ENCODE measurements at regions not wholly inside any gene's neighbourhood (a gene's known extent, or its start where the extent isn't known, plus 50 kb on each side); places are given as distances from the start of the nearest gene placed in this dataset.
A peak's percentile ranks its signal among the peaks of the same experiment; 100 is the strongest.
"Not testable (repeated sequence)": the region's sequence is repeated elsewhere in the genome, so short reads cannot be mapped to it uniquely, and the experiment has no call there.

DNA sequence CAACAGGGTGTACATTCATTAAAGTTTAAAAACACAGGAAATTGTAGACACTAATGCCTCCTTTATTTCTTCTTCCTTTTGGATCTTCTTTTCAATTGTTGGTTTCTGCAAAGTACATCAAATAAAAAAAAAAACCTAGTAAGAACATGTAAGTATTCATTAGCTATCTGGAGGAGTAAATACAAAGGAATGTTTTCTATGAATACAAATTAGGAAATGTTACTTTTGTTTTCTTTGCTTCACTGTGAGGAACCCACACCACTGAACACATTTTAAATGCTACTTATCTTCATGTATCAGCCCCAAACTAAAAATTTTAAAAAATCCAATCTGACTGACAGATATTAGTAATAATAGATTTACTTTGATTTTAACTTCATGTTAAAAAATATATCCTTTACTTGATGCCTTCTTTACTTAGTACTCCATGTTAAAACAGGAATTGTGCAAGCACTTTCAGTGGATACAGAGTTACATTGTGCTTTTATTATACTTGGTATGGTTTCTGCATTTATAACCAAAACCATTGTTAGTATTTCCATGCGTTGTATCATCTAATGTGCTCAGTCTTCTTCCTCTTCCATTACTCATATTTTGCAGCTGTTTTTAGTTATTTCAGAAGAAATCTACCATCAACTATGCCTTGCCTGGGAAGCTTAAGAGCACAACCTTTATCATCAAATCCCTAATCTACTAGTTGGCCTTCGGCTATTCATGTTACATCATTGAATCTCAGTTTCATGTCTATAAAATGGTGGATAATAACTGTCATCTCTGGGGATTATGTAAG, 236.9 kb upstream of the DPYD start:
- DNase-seq = no peak
- H3K4me3 ChIP-seq (ENCODE audit: insufficient read depth, low read depth, low read length) = no peak overlapping the region
- no peaks in the 10 kb centered on the region for H3K27me3 ChIP-seq (ENCODE audit: control insufficient read depth, insufficient read depth, low read length)
- no peaks in the 10 kb centered on the region for H3K36me3 ChIP-seq (replicated peaks; ENCODE audit: control insufficient read depth, insufficient read depth, low read length)

DNA sequence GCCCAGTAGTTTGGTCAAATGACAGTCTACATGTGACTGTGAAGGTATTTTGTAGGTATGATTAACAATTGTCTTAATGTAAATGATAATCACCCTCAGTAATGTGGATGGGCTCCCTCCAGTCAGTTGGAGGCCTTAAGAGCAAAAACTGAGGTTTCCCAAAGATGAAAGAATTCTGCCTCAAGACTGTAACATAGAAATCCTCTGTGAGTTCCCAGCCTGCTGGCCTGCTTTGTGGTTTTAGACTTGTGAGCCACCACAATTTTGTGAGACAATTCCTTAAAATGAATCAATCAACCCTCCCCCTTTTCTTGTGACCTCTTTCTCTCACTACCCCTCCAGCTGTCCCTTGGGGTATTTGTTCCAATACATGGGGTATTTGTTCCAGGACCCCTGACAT, 226.4 kb upstream of the DPYD start:
- Histone ChIP-seq H3K36me3 (replicated peaks; ENCODE audit: control insufficient read depth, insufficient read depth, low read length) (no peaks in the 10 kb centered on the region), H3K4me3 (ENCODE audit: insufficient read depth, low read depth, low read length) (no peak overlapping the region), H3K27me3 (ENCODE audit: control insufficient read depth, insufficient read depth, low read length) (no peaks in the 10 kb centered on the region)
- no peak for DNase-seq

DNA sequence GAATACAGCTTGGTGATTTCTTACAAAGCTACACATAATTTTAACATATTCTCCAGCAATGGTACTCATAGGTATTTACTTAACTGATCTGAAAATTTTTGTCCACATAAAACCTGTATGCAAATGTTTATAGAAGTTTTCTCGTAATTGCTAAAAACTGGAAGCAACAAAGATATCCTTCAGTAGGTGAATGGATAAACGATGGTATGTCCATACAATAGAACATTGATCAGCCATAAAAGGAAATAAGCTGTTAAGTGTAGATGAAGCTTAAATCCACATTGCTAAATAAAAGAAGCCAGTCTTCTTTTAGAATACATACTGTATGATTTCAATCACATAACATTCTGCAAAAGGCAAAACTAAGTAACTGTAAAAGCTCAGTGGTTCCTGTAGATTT, 224.8 kb upstream of the DPYD start:
- H3K4me3 ChIP-seq (ENCODE audit: insufficient read depth, low read depth, low read length) = no peak overlapping the region
- no peak for DNase-seq
- no peaks in the 10 kb centered on the region for H3K27me3 ChIP-seq (ENCODE audit: control insufficient read depth, insufficient read depth, low read length)
- no peaks in the 10 kb centered on the region for H3K36me3 ChIP-seq (replicated peaks; ENCODE audit: control insufficient read depth, insufficient read depth, low read length)

DNA sequence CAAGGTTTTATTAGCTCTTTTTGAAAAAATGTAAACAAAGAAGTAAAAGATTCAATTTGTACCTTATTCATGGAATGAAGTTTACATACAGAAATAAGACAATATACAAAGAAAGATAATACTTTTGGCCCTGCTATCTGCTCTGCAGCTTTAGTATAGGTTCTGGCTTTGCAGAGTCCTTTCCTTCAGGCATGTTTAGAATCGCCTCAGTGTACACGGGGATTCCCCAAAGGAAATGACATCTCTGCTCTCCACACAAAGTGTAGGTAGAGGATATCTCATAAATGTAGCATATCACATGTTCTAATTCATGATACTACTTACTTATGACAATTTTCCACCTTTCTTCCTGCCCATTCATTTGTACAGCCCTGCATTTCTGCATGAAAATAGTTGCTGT, 222.6 kb upstream of the DPYD start:
- Histone ChIP-seq H3K27me3 (ENCODE audit: control insufficient read depth, insufficient read depth, low read length) (no peaks in the 10 kb centered on the region), H3K36me3 (replicated peaks; ENCODE audit: control insufficient read depth, insufficient read depth, low read length) (no peaks in the 10 kb centered on the region), H3K4me3 (ENCODE audit: insufficient read depth, low read depth, low read length) (no peak overlapping the region)
- no peak for DNase-seq

DNA sequence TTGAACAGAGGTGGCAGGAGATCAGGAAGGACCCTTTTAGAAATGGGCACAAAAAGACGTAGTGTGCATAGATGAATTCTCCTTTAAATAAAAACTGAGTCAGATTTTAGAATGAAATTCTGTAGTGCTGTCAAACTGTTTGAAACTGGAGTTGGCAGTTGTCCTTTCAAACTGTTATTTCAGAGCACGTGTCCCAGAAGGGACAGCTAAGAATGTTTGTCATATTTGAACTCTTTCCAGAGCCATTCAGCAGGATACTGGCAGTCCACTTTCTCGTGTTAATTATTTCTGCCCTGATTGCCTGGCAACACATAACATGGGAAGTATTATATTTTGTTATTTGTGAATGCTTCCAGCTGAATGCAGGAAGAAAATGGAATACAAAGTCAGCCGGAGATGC, 212.3 kb upstream of the DPYD start:
- Histone ChIP-seq H3K4me3 (ENCODE audit: insufficient read depth, low read depth, low read length) (no peak overlapping the region), H3K36me3 (replicated peaks; ENCODE audit: control insufficient read depth, insufficient read depth, low read length) (no peaks in the 10 kb centered on the region), H3K27me3 (ENCODE audit: control insufficient read depth, insufficient read depth, low read length) (no peaks in the 10 kb centered on the region)
- DNase-seq = no peak

DNA sequence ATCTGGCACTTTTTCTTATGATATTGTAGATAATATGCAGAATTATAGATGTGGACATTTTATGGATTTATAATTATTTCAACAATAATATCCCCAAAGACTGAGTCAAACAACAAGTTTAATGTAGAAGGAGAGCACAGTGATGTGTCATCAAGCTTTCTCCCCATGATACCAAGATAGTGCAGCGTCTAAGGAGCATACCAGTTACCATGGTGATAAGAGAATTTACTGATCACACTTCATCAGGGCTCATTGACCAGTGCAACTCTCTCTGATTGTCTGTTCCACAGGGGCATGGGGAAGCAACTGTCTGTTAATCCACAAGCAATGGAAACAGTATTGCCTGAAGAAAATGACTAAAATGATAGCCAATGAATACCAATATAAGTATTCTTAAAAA, 209.6 kb upstream of the DPYD start:
- Histone ChIP-seq H3K4me3 (ENCODE audit: insufficient read depth, low read depth, low read length) (no peak overlapping the region), H3K27me3 (ENCODE audit: control insufficient read depth, insufficient read depth, low read length) (no peaks in the 10 kb centered on the region)

DNA sequence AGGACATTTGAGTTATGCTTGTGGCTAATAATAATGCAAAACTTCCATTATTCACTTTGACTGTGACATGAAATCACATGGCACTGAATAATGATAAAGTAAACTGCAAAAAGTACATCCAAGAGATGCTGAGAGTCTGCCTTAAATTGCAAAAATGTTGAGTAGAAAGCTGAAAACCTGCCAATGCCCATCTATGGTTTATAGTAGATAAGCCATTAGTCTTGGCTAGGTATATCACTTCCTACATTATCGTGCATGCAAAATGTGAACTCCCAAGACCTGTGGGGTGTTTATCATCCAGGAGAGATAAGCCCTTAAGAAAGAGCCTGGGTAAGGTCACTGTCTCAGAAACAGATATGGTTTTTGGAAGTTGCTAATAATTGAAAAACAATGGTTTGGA, 208.7 kb upstream of the DPYD start:
- Histone ChIP-seq H3K4me3 (ENCODE audit: insufficient read depth, low read depth, low read length) (no peak overlapping the region), H3K36me3 (replicated peaks; ENCODE audit: control insufficient read depth, insufficient read depth, low read length) (no peaks in the 10 kb centered on the region), H3K27me3 (ENCODE audit: control insufficient read depth, insufficient read depth, low read length) (no peaks in the 10 kb centered on the region)
- DNase-seq = no peak

More for the DNA sequence above, 209.6 kb upstream of the DPYD start:
- H3K36me3 ChIP-seq (replicated peaks; ENCODE audit: control insufficient read depth, insufficient read depth, low read length) = no peaks in the 10 kb centered on the region
- no peak for DNase-seq

DNA sequence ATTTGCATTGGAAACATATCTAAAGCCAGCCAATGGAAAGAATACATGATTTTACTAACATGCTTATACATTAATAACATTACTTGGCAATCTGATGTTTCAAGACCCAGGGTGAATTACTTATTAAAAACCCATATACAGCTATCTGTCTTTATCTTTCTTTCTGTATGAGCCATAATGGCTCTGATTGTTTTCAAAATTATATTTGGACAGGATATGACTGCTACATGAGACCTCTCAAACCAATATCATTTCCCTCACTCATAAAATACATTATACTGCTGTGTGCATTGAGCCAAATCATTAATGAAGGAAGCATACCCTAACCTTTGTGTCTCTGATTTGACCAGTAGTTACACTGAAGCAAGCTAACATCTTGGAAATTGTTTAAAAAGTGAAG, 205.9 kb upstream of the DPYD start:
- no peaks in the 10 kb centered on the region for H3K27me3 ChIP-seq (ENCODE audit: control insufficient read depth, insufficient read depth, low read length)
- DNase-seq = no peak
- H3K36me3 ChIP-seq (replicated peaks; ENCODE audit: control insufficient read depth, insufficient read depth, low read length) = no peaks in the 10 kb centered on the region
- no peak overlapping the region for H3K4me3 ChIP-seq (ENCODE audit: insufficient read depth, low read depth, low read length)

DNA sequence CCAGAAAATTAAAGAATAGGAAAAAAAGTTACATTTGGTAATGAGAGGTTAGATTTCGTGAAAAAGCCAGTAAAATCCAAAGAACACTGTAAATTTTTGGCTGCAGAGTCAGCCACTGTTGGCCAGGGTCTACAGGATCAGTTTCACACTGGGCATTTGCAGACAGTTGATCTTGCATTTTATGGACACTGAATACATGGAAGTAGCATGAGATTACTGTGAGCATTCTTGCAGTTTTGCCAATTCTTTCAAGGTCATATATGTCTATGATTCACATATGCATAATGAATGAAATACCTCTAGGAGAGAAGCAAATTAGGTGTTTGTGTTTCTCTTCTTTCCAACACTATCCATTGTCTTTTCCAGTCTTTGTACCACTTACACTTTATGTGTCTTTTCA, 200.8 kb upstream of the DPYD start:
- H3K36me3 ChIP-seq (replicated peaks; ENCODE audit: control insufficient read depth, insufficient read depth, low read length) = no peaks in the 10 kb centered on the region
- no peaks in the 10 kb centered on the region for H3K27me3 ChIP-seq (ENCODE audit: control insufficient read depth, insufficient read depth, low read length)
- H3K4me3 ChIP-seq (ENCODE audit: insufficient read depth, low read depth, low read length) = no peak overlapping the region
- no peak for DNase-seq

DNA sequence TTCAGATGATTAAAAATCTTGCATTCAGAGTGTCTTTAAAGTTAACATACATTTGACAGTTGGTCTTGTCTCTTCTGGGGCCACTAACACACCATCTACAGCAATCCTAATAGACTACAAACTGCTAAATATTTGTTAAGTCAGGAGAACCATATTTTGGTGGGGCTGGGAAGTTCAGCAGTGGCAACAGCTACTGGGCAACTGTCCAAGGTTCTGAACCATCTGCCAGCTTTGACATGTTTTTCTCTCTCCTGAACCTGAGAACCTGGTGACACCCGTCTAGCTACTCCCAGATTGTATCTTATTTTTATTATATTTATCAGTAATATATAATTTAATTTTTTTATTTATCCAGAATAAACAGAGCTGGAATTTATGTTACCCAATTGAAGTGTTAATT, 199.0 kb upstream of the DPYD start:
- Histone ChIP-seq H3K4me3 (ENCODE audit: insufficient read depth, low read depth, low read length) (no peak overlapping the region), H3K36me3 (replicated peaks; ENCODE audit: control insufficient read depth, insufficient read depth, low read length) (no peaks in the 10 kb centered on the region), H3K27me3 (ENCODE audit: control insufficient read depth, insufficient read depth, low read length) (no peaks in the 10 kb centered on the region)
- peak; percentile 0 for DNase-seq

DNA sequence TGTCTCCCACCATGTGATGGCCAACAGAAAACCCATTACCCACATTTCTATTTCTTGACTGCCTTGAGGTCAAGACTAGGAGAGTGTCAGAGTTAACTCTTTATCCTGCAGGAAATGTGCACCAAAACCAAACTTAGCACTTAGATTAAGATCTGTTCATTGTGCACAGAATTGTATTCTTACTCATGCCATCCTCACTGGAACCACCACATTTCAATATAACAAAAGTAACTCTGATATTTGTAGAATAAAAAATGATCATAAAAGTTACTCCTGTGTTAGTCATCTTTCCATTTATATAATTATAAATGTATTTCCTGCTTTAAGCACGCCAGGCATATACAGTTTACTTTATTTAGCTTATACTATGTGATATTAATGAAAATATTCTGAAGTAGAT, 193.0 kb upstream of the DPYD start:
- no peak for DNase-seq
- H3K27me3 ChIP-seq (ENCODE audit: control insufficient read depth, insufficient read depth, low read length) = no peaks in the 10 kb centered on the region
- H3K36me3 ChIP-seq (replicated peaks; ENCODE audit: control insufficient read depth, insufficient read depth, low read length) = no peaks in the 10 kb centered on the region
- no peak overlapping the region for H3K4me3 ChIP-seq (ENCODE audit: insufficient read depth, low read depth, low read length)

DNA sequence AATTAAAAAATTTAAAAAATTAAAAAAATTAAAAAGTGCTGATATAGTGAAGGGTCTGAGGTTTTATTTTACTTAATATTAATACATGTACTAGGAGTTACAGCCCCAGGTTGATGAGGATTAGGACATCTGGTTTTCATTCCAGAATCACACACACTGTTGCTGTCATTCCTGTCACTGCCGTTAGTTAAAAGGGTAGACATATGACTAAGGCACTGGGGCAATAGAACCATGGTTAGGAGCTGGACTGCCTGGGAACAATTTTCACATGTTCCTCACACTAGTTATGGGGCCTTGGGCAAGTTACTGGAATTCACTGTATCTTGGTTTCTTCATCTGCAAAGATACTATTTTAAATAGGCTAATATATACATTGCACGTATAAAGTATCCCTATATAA, 191.8 kb upstream of the DPYD start:
- DNase-seq = no peak
- Histone ChIP-seq H3K36me3 (replicated peaks; ENCODE audit: control insufficient read depth, insufficient read depth, low read length) (no peaks in the 10 kb centered on the region), H3K4me3 (ENCODE audit: insufficient read depth, low read depth, low read length) (no peak overlapping the region), H3K27me3 (ENCODE audit: control insufficient read depth, insufficient read depth, low read length) (no peaks in the 10 kb centered on the region)

DNA sequence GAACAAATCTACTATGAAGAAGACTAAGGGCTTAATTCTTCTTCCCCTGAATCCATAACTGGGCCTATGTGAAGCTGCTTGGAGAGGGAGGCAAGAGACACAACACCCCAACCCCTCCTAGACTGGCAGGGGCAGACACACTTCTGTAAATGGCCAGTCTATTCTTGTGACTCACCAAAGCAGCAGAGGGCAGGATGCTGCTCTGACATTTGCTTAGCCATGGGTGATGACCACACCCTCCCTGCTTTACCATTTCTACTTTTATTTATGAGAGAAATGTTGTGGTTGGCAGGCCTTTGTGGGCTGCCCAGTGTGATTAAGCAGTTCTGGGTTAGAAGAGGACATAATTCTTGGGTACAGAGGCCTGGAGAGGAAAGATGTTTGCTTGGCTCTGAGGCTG, 189.8 kb upstream of the DPYD start:
- no peaks in the 10 kb centered on the region for H3K36me3 ChIP-seq (replicated peaks; ENCODE audit: control insufficient read depth, insufficient read depth, low read length)
- H3K27me3 ChIP-seq (ENCODE audit: control insufficient read depth, insufficient read depth, low read length) = no peaks in the 10 kb centered on the region
- H3K4me3 ChIP-seq (ENCODE audit: insufficient read depth, low read depth, low read length) = no peak overlapping the region
- no peak for DNase-seq

DNA sequence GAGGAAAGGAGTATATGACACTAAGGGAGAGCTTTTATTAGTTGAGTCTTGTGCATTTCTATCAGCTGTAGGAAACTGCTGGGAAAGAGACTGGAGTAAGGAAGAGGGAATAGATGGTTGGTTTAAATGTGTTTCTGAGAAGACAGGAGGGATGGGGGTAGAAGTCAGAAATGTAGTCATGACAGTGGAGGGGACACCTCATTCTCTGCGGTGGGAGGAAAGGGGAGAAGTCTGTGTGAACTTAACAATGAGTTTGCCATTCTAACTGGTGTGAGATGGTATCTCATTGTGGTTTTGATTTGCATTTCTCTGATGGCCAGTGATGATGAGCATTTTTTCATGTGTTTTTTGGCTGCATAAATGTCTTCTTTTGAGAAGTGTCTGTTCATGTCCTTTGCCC, 187.5 kb upstream of the DPYD start:
- H3K4me3 ChIP-seq (ENCODE audit: insufficient read depth, low read depth, low read length); H3K36me3 ChIP-seq (replicated peaks; ENCODE audit: control insufficient read depth, insufficient read depth, low read length); H3K27me3 ChIP-seq (ENCODE audit: control insufficient read depth, insufficient read depth, low read length); DNase-seq: not testable (repeated sequence)

DNA sequence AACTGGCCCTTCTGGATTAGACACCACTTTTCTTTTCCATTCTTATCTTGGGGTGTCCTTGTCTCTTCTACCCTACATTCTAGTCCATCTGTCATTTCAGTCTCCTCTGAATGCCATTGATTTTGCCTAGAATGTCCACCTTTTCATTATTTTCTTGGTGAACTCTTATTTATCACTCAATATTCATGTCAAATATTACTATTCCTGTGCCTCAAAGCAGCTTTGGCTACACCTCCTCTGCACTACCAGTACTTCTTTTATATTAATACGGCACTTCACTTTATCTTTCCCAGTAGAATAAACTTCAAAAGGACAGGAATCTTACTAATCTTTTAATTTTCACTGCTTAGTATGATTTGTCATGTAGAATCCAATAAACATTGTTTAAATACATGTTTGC, 186.4 kb upstream of the DPYD start:
- DNase-seq = no peak
- Histone ChIP-seq H3K4me3 (ENCODE audit: insufficient read depth, low read depth, low read length) (no peak overlapping the region), H3K36me3 (replicated peaks; ENCODE audit: control insufficient read depth, insufficient read depth, low read length) (no peaks in the 10 kb centered on the region), H3K27me3 (ENCODE audit: control insufficient read depth, insufficient read depth, low read length) (no peaks in the 10 kb centered on the region; the same call in 1 of the 2 replicates)

DNA sequence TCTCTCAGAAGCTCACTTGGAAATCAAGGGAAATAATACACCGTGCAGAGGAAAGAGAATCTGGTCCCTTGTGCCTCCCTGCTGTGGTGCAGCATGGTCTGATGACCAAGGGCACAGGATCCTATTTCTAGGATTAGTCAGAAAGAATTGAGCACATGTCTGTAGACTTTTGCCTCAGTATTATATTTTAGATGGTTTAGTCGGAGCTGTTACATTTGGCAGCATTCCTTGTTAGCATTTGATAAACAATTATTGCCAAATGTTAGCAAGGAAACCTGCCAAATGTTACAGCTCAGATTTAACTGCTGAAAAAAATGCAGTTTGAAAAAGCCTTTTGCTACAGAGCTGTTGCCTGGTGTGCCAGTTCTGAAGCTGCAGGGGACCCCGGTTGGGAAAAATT, 183.5 kb upstream of the DPYD start:
- Histone ChIP-seq H3K36me3 (replicated peaks; ENCODE audit: control insufficient read depth, insufficient read depth, low read length) (no peaks in the 10 kb centered on the region), H3K4me3 (ENCODE audit: insufficient read depth, low read depth, low read length) (no peak overlapping the region), H3K27me3 (ENCODE audit: control insufficient read depth, insufficient read depth, low read length) (no peaks in the 10 kb centered on the region; the same call in 1 of the 2 replicates)
- no peak for DNase-seq
